MM.1S (cell line): ENCODE measurements at regions not wholly inside any gene's neighbourhood (a gene's known extent, or its start where the extent isn't known, plus 50 kb on each side); places are given as distances from the start of the nearest gene placed in this dataset.

Experiments
- EZH2 ChIP-seq: fragments of 300-600 bp; sonication (generic); optimal IDR thresholded peaks from 2 replicates; pipeline ENCODE3; 2017; ENCODE audit warnings: low read depth, mild to moderate bottlenecking, antibody characterized with exemption, low read length, mixed read lengths
- TF ChIP-seq, protein P1 (sequence below): fragments of 300-600 bp; sonication (generic); IDR thresholded peaks from 2 replicates; pipeline ENCODE4 v1.5.1; 2016; ENCODE audit warnings: antibody characterized with exemption, low read length, mixed read lengths

DNA sequence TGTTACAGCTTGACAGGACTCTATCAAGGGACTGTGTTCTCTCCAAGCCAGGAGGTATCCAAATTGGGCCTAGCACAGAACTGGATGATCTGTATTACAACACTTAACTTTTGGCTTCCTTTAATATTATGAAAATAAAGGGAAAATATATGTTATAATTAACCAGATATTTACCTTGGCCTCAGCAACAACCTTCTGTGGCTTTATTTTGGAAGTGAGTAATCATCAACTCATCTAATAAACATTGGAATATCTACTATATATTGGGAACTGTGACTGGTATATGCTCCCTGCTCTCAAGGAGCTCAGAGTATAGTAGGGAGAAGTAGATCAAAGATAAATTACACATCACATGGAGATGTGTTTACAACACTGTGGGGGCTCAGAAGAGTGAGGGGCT is 352.2 kb downstream of the METTL15 start:
- no peak for TF ChIP-seq EZH2
- TF ChIP-seq, protein P1, sequence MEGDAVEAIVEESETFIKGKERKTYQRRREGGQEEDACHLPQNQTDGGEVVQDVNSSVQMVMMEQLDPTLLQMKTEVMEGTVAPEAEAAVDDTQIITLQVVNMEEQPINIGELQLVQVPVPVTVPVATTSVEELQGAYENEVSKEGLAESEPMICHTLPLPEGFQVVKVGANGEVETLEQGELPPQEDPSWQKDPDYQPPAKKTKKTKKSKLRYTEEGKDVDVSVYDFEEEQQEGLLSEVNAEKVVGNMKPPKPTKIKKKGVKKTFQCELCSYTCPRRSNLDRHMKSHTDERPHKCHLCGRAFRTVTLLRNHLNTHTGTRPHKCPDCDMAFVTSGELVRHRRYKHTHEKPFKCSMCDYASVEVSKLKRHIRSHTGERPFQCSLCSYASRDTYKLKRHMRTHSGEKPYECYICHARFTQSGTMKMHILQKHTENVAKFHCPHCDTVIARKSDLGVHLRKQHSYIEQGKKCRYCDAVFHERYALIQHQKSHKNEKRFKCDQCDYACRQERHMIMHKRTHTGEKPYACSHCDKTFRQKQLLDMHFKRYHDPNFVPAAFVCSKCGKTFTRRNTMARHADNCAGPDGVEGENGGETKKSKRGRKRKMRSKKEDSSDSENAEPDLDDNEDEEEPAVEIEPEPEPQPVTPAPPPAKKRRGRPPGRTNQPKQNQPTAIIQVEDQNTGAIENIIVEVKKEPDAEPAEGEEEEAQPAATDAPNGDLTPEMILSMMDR, result no peak
